Peyer's patch (tissue), 4 donors: ENCODE measurements at regions not wholly inside any gene's neighbourhood (a gene's known extent, or its start where the extent isn't known, plus 50 kb on each side); places are given as distances from the start of the nearest gene placed in this dataset.

Experiments used
- CTCF ChIP-seq, 6 experiments: fragments of 450-650 bp in 4 of 6; fragments of 200-600 bp in 2 of 6; sonication (generic) in 1 of 6; IDR thresholded peaks; one replicate each; pipeline ENCODE4 v1.5.1; 2017 to 2019; ENCODE audit warnings: antibody characterized with exemption in 6 of 6, mild to moderate bottlenecking in 3 of 6, moderate library complexity in 1 of 6
- POLR2A ChIP-seq, 2 donors: fragments of 450-650 bp; IDR thresholded peaks; one replicate each; pipeline ENCODE4 v1.5.1; 2017; ENCODE audit warnings: antibody characterized with exemption in 2 of 2, mild to moderate bottlenecking in 2 of 2, moderate library complexity in 2 of 2

- TF ChIP-seq CTCF (IDR thresholded peaks at IDR 0.05) (peak in 4 of 6 experiments; percentile 16 to 39 (median 28)), POLR2A (IDR thresholded peaks at IDR 0.05) (no peak)
These were observed 375.0 kb downstream of the WDR72 start for GRCh38 chr15:53384417-53384816.
